ENCODE measurements at regions not wholly inside any gene's neighbourhood (a gene's known extent, or its start where the extent isn't known, plus 50 kb on each side); places are given as distances from the start of the nearest gene placed in this dataset.

DNA sequence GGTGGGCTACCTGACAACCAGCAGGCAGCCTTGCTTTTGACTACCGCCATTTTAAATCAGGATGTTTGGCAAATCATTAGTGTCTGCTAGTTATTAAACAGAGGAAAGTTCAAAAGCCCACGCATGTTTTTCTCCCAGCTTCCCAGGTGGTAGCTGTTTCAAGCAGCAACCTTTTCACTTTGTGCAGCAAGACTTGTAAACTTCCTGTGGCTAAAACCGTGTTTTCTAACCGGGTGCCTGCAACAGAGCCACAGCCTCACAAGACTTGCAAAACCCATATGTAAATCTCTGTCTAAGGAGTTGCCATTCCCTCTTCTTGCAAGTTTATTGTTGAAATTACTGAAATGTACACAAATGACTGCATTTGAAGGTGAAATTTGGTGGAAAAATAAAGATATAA is 633.1 kb downstream of the BCL11A start:
- DNase-seq (ENCODE audit: low read depth), result no peak

DNA sequence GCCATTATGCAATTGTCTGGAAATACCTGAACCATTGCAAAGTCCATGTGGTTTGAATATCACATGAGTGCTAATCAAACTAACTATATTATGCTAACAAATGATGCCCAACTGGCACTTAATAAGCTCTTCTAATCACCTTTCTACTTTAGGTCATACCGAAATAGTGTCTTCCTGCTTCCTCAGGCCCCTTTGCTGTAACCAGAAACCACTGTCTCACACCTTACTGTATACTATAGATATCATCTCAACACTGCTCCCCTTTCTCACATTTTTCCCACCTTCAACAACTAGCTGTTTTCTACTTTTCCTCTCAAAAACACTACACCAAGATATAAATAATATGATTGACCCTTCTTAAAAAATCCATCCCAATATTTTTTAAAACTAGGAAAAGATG is 633.9 kb downstream of the BCL11A start:
- DNase-seq (ENCODE audit: low read depth), result no peak

DNA sequence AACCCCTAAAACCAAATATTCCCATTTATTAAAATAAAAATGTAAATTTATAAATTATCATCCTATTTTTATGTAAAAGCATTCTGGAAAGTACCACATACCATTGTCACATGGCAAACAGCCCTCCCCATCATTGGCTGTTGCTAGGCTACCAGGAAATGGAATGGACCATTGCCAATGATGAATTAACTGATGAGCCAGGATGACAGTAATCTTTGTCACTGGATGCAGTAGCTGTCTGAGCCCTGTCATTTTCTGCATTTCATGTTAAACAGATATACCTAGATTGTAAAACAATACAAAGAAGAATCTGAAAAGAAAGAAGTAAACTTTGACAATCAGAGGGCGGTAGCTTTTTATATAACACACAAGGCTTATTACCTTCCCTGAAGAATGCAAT is 641.4 kb downstream of the BCL11A start:
- DNase-seq (ENCODE audit: low read depth), result no peak

DNA sequence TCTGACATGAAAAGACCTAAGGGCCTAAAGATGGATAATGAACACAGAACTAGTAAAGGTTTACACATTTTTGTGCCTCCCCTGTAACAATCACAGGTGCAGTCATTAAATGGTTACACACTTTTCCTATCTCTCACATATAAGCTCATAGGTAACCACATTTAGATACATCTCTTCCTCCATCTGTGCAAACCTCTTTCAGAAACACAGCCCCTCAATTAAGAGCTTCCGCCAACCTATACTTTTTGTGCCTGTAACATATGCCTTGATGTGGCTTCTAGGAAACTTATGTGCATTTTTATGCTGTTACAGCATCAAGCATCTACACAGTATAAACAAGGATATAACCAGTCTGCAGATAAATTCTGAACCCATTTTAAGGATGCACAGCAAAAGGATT is 643.3 kb downstream of the BCL11A start:
- DNase-seq (ENCODE audit: low read depth), result no peak

DNA sequence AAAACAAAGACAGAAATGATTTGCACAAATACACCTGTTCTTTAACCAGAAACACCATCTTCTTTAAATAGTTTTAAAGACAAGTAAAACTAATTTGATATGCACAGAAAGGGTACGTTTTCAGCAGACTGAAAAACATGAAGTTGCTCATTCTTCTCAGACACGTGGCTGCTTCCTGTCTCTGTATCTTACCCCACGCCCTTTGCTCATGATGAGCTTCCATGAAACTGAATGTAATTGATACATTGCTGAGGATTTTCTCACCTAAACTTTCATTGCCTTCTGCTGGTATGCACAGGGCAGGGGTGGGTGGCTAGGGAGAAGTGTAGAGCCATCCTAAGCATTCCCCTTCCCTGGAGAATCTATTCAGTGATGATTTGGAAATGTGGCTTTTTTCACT is 644.3 kb downstream of the BCL11A start:
- no peak for DNase-seq (ENCODE audit: low read depth)

DNA sequence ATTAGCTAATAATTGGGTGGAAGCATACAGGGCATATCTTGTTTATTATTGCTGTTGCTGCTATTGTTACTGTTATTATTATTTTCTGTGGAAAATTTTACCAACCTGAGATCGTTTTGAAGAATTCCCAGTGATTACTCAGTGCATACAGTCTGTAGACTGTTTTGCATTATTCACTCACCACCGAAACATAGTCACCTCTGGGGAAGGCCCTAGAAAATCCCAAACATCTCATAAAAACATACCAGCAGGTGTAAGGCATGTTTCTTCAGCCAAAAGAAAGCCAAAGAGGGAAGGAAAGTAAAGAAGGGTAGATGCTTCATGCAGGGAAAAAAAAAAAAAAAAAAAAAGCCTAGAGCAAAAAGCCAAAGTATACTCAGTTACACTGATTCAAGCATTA is 647.7 kb downstream of the BCL11A start:
- DNase-seq (ENCODE audit: low read depth), result no peak

DNA sequence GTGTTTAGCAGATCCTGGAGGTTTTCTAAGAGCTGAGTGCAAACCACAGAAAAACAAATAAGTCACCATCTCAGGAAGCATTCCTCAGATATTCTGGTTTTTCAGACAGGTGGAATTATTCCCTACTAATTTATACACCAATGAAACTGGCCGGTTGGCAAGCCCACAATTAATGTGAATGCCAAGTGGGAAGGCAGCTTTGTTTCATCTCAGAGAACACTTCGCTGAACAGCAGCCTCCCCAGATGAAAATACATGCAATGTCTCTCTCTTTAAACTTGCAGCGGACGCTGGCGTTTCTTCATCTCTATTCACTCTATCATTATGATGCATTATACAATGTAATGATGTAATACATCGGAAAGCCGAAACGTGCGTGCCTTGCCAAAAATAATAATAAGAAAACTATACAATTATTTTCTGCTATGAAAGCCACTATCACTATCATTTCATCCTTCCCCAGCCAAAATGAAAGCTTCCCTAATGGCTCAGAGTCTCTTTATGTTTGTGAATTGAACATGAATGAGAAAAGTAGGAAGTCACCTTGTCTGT is 649.4 kb downstream of the BCL11A start:
- DNase-seq (ENCODE audit: low read depth), result no peak

DNA sequence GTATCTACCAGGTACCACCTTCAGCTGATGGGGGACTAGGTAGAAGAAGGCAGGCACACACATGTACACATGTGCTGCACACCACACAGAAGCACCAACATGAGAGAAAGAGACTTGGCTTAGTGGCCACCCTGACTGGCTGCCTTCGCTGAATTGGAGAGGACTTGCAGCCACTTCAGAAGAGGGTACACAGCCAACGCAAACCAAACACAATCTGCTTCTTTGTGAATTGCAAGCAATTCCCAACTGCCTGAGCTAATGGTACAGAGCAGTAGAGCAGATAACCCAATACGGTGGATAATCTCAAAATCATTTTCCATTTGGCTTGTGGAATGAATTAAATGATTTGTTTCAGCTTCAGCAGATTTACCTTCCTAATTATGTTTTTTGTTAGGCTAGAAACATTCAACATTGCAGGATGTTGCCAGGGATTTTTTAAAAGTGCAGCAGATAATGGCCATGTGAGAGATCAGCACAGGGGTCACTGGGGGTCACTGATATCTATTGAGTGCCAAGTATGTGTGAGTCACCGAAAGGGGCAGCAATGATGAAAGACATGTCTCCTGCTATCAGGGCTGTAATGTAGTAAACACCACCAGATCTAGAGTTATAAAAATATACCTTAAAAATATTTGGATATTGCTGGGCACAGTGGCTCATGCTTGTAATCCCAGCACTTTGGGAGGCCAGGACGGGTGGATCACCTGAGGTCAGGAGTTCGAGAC is 652.6 kb downstream of the BCL11A start:
- no peak for DNase-seq (ENCODE audit: low read depth)

DNA sequence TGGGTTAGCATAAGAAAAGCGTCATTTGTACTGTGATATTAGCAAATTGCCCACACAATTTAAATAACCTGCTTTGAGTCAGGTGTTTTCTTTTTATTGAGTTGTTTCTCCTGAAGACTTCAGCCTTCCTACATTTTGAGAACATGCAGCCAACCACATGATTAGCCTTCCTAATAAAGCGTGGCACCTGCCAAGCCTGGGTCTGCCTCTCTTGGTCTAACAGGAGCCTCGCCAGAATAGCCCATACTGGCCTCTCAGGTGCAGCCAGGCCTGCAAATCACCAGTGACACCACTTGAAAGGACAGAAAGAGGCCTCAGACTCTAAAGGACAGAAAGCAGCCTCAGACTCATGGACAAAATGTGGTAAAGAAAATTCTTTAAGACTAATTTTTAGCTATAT is 653.8 kb downstream of the BCL11A start:
- no peak for DNase-seq (ENCODE audit: low read depth)

DNA sequence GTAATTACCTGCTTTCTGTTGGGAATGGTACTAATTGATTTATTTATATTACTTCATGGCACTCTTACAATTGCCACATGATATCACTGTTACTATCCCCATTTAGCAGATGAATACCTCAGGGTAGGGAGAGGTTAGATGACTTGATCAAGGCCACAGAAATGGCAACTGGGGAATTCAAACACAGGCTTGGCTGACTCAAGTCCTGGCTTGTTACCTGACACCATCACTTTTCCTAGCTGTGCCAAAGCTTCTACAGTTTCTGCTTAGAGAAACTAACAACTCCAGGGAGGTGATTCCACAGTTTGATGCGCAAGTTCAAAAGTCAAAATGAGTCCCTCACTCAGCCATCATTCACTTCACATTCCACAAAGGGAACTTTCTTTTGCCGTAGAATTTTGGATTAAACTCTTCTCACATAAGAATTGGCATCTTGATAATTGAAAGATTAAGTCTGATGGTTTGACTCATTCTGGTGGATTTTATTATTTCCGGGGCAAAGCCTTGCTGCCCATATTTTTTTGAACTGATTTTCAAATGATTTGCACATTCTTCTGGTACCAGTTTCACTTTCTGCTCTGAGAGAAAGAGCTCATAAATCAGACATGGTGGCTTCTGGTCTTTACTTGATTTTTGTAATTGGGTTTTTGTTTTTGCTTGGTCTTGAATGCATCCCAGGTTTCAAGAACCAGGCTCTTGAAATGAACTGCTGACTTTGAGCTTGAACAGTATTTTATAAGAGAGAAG is 656.8 kb downstream of the BCL11A start:
- DNase-seq (ENCODE audit: low read depth), result no peak

DNA sequence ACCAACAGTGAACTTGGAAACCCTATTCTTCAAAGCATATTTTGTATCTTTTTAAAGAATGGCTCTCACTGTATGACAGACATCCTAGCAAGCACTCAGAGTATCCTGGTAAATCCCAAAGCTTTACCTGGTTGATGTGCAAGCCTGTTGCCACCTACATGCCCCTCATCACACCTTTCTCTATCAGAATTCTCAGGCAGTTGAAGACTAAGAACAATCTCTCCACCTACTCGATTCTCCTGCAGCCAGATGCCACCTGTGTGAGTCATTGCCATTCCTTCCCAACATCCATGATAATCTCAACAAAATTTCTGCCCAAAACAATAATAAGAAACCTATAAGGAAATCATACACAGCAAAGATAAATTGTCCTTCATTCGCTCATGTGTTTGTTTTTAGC is 659.8 kb downstream of the BCL11A start:
- no peak for DNase-seq (ENCODE audit: low read depth)

DNA sequence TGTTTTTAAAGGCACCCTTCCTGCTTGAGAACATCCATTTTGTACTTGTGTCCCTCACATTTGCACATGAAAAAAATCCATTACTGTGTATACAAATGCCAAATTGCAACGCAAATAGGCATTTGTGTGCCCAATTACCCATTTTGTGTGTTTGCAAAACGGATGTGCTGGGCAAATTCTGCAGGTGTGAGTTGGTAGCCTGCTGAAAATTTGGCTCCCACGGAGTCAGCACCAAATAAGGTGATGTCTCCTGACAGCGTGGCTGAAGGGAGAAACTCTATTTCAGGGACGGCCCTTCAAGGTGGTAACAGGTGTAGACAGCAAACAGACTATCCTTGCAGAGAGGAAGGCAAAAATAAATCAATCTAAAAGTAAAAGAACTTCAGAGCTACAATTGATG is 661.1 kb downstream of the BCL11A start:
- no peak for DNase-seq (ENCODE audit: low read depth)

DNA sequence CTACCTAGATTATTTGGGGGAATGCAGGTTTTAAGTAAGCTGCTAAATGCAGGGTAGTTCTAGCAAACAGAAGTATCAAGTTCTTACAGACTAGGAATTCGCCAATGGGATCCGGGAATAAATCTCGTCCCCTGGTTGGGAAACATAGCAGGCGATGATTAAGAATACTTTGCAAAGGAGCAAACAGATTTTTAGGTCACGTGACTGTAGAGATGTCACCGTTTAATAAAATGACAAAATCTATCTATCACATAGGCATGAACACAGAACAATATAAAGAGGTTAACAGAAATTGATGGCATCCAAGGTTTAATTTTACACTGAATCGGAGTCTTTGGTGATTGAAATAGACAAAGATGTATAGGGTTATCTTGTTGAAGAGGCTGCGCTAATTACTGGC is 664.1 kb downstream of the BCL11A start:
- DNase-seq (ENCODE audit: low read depth), result no peak

DNA sequence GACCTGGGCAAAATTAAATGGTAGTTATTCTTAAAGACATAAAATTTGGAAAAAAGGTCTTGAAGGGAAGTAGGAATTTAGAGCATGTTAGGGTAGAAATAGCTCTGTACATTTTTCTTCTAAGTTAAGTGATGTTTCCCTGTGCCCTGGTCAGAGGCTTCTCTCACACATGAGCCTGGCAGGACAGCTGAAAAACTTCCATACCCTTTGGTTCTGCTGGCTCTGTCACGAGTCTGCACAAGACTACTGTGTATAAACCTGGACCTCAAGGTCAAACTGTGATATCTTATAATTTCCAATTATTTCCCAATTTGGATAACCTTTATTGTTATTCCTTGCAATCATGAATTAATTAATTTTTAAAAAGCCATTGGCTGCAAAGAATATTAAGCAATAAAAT is 664.7 kb downstream of the BCL11A start:
- DNase-seq (ENCODE audit: low read depth), result no peak

DNA sequence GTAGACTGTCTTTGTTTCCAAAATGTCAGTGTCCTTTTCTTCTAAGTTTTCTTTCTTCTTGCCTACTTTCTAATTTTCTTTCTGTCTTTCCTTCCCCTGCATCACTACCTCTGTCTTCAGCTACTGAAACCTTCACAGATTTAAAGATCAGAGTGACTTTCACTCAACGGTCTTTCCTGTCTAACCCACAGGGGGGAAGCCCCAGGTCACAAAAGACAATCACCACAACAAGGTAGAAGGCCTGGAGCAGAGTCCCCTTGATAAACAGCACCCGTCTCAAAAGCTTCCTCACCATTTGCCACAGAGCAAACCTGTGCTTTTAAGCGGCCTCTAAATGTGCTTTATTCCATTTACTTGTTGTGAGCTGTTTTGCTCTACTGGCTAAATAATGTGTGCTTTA is 665.4 kb downstream of the BCL11A start:
- peak; percentile 17 for DNase-seq (ENCODE audit: low read depth)

DNA sequence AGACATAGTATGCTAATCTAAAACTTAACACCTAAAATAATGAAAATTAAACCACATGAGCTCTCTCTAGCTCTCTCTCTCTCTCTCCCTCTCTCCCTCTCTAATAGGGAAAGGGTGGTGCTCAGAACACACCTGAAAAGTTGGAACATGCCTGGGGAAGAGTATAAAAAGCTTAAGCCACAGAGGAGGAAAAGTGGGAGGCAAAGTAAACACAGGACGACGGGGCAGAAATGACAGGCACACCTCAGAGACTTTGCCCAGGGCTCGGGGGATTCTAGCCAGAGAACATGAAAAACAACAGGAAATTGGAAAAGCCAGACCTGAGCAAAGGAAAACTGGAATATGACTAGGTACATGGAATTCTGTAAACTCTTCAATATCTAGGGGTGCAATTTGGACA is 666.1 kb downstream of the BCL11A start:
- no peak for DNase-seq (ENCODE audit: low read depth)

DNA sequence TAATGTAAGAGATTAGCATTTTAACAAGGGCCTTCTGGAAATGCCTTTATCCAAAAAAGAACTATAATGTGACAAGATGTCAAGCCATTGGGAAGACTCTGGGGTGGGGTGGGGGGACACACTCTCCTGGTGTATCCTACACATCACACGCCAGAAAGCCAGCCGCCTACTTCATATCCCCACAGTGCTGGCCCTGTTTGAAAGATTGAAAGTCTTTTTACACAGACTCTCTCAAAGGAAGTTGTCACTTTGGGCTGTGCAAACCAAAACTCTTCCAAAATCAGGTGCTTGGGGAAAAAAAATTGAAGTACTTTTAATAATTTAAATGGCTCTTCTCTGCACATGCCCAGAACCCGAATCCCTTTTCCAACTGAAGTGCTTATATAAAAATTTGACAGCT is 666.7 kb downstream of the BCL11A start:
- DNase-seq (ENCODE audit: low read depth), result no peak

DNA sequence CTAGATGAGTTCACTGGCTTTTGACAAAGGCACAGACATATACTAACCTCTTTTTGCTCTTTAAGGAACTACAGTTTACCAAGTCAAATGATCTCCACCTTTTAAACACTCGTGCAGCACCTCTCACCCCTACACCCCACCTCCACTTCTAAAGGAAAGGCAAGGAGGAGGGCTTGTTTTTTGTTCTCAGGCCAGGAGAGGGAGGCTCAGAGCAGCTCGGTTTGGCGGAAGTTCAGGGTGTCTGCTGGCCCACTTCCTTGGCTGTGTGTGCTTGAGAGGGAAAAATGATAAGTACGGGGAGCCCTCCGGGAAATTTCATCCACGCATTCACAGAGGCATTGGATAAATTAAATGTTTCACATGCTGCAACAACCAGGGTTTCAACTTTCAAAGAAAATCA is 667.9 kb downstream of the BCL11A start:
- DNase-seq (ENCODE audit: low read depth), result no peak

DNA sequence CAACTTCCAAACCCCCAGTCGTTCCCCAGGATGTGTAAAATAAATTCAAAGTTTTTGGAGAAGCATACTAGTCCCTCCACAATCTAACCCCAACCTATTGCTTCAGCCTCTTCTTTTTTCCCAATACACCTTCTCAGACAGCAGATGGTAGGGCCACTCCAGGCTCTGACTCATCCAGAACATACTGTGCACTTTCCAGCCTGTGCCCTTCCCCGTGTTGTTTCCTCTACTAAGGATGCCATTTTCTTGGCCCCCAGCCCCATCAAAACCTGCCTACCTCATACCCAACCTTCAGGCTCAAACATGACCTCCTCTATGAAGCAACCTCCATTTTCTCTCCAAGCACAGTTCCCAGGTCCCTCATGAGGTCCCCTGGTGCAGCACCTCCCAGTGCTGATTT is 669.3 kb downstream of the BCL11A start:
- no peak for DNase-seq (ENCODE audit: low read depth)

DNA sequence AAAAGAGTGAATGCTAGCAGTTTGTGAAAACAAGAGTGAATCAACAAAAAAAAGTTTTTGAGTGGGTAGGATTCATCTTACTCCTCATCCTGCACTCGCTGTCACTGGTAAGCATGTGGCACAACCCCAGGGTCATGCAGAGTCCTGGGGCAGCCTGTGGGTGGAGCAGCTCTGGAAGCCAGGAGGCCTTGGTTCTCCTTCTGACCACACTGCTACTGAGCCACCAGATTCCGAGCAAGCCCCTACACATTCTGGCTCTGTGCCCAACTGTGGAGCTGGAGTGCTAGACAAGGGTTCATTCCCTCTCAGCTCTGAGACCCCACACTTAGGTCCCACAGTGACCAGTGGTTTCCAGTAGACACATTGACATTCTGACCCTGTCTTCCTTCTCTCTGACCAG is 670.6 kb downstream of the BCL11A start:
- no peak for DNase-seq (ENCODE audit: low read depth)

DNA sequence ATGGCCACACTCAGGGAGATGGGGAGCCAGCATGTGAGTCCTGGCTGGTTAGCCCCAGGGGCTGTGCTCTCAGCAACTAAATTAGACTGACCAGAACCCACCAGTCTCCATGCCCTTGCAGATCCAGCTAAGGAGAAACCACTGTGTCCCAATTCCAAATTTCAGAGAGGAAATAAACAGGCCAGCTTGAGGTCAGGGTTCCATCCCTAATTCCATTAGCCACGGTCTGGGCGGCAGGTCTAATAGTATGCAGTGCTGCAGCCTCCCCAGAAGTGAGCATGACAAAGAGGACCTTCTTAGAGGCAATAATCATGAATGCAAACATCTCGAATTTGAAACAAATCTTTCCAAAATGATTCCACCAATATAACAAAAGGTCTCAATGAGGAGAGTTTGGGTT is 671.2 kb downstream of the BCL11A start:
- DNase-seq (ENCODE audit: low read depth), result no peak

DNA sequence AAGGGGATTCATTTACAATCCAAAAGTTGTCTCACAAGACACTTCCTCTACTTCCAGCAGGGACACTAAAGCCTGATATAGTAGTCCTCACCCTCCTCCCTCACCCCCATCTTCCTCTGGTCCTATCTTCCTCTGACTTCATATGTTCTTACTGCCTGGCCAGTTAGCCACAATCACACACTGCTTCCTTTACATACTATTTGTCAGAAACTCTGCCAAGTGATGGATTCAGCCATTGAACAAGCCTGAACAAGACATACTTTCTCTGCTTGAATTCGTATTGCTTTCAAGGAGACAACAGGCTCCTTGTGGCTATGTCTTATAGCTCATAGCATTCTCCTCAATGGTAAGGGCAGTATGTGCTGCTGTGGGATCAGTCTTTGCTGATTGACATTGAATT is 672.2 kb downstream of the BCL11A start:
- DNase-seq (ENCODE audit: low read depth), result no peak

DNA sequence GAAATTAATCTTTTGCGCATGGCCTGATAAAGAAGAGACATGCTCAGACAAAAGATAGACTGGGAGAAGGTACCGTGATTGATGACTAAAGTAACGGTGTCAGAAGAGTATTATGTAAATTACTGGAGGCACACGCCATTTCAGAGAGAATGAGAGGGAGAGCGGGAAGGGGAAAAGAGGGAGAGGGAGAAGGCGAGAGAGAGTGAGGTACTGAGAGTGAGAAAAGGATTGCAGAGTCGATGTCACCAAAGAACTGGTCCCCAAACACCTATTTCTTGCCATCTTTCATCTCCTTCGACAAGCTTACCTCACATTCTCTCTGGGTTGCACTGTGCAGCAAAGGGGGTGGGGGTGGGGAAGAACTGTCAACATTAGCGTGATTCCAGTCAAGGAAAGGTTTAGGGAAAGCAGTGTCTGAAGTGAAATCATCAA is 673.7 kb downstream of the BCL11A start:
- DNase-seq (ENCODE audit: low read depth), result no peak

DNA sequence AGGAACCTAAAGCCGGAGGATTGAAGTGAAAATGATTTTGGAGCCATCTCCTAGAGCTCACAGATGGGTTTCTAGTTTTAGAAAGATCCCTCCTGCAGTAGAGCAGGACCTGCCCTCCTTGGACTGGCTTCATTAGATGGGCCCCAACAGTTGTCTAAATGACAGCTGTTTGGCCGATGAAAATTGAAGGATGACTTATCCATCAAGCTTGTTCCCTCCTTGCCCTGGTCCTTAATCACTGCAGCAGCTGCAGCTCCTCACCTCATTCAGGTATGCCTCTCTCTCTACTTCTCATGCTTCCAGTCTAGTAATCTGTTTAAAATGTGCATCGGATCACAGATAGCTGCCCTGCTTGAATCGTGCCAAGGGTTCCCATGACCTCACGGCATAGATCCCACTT is 677.6 kb downstream of the BCL11A start:
- no peak for DNase-seq (ENCODE audit: low read depth)
